ENCODE measurements at regions not wholly inside any gene's neighbourhood (a gene's known extent, or its start where the extent isn't known, plus 50 kb on each side); places are given as distances from the start of the nearest gene placed in this dataset.

DNA sequence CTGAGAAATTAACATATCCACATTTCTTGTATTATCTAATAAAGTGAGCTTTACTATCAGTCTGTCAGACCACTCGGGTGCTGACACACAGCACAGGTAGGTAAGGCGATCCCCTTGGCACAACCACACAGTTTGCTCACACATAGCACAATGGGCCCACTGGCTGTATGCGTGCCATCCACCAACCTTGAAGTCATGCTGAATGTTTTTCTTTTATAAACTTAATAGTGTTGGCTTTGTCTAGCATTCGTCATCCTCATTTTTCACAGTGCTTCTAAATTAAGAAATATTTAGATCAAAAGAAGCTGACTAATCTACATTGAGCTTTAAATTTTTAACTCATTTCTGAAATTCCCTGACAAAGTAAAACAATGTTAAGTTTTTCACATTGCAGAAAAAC is 50.0 kb upstream of the PAPOLG start:
- intact Hi-C loops (cut with DNase I), result no loop called here
- ATAC-seq (no peak), DNase-seq (no peak)
- WGBS, 3 donors, result 63 to 69% (median 64%) methylated on average over 4 of the region's 4 CpGs
- Histone ChIP-seq H3K9me3 (no peaks in the 10 kb centered on the region), H3K36me3 (ENCODE audit: insufficient read depth in 1 of 2, low read depth in 1 of 2) (no peaks in the 10 kb centered on the region), H3K27ac (no peak overlapping the region), H3K4me3 (no peak overlapping the region), H3K4me1 (no peaks in the 10 kb centered on the region), H3K27me3 (ENCODE audit: insufficient read depth in 3 of 3, low read length in 2 of 3) (no peaks in the 10 kb centered on the region)
- TF ChIP-seq, protein P1, sequence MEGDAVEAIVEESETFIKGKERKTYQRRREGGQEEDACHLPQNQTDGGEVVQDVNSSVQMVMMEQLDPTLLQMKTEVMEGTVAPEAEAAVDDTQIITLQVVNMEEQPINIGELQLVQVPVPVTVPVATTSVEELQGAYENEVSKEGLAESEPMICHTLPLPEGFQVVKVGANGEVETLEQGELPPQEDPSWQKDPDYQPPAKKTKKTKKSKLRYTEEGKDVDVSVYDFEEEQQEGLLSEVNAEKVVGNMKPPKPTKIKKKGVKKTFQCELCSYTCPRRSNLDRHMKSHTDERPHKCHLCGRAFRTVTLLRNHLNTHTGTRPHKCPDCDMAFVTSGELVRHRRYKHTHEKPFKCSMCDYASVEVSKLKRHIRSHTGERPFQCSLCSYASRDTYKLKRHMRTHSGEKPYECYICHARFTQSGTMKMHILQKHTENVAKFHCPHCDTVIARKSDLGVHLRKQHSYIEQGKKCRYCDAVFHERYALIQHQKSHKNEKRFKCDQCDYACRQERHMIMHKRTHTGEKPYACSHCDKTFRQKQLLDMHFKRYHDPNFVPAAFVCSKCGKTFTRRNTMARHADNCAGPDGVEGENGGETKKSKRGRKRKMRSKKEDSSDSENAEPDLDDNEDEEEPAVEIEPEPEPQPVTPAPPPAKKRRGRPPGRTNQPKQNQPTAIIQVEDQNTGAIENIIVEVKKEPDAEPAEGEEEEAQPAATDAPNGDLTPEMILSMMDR (IDR thresholded peaks at IDR 0.05), result no peak
